Endothelial cell of umbilical vein (primary cell): ENCODE measurements at regions not wholly inside any gene's neighbourhood (a gene's known extent, or its start where the extent isn't known, plus 50 kb on each side); places are given as distances from the start of the nearest gene placed in this dataset.
A peak's percentile ranks its signal among the peaks of the same experiment; 100 is the strongest.

Experiments used
- EZH2 ChIP-seq: IDR thresholded peaks from 2 replicates; pipeline ENCODE4 v1.6.1; 2012; ENCODE audit warnings: borderline replicate concordance, low read depth, mild to moderate bottlenecking, moderate library complexity, low read length, inconsistent platforms; ENCODE audit not compliant: severe bottlenecking
- FOS ChIP-seq: IDR thresholded peaks from 2 replicates; pipeline ENCODE4 v1.6.1; 2011; ENCODE audit warnings: mild to moderate bottlenecking, low read length, moderate library complexity, borderline replicate concordance; ENCODE audit not compliant: insufficient read depth
- GATA2 ChIP-seq: IDR thresholded peaks from 2 replicates; pipeline ENCODE4 v1.7.0; 2011; ENCODE audit warnings: low read depth, mild to moderate bottlenecking, moderate library complexity, mixed read lengths, low read length; ENCODE audit not compliant: insufficient read length, insufficient read depth
- MYC ChIP-seq: IDR thresholded peaks from one replicate; pipeline ENCODE4 v1.6.1; 2011; ENCODE audit warnings: mild to moderate bottlenecking, low read depth, low read length
- POLR2A ChIP-seq: IDR thresholded peaks from 2 replicates; pipeline ENCODE4 v1.6.1; 2012; ENCODE audit warnings: low read depth, mild to moderate bottlenecking, control low read depth, low read length
- POLR2AphosphoS5 ChIP-seq: IDR thresholded peaks from 2 replicates; pipeline ENCODE4 v1.6.1; 2012; ENCODE audit warnings: low read depth, mild to moderate bottlenecking, control low read depth, low read length, moderate library complexity; ENCODE audit not compliant: insufficient read depth
- TF ChIP-seq, protein P1 (sequence below), 2 donors: IDR thresholded peaks; 1 replicate in 1 of 2; 2 replicates in 1 of 2; pipeline ENCODE4 v1.5.1; 2011; ENCODE audit warnings: low read length in 2 of 2, mild to moderate bottlenecking in 2 of 2, moderate library complexity in 2 of 2, control low read depth in 1 of 2, inconsistent platforms in 1 of 2, low read depth in 1 of 2; ENCODE audit not compliant: insufficient read depth in 1 of 2; ENCODE audit errors: extremely low read depth in 1 of 2
- TF ChIP-seq, protein P2 (sequence below): IDR thresholded peaks from 2 replicates; pipeline ENCODE4 v1.6.1; 2011; ENCODE audit not compliant: insufficient read depth, insufficient read length

DNA sequence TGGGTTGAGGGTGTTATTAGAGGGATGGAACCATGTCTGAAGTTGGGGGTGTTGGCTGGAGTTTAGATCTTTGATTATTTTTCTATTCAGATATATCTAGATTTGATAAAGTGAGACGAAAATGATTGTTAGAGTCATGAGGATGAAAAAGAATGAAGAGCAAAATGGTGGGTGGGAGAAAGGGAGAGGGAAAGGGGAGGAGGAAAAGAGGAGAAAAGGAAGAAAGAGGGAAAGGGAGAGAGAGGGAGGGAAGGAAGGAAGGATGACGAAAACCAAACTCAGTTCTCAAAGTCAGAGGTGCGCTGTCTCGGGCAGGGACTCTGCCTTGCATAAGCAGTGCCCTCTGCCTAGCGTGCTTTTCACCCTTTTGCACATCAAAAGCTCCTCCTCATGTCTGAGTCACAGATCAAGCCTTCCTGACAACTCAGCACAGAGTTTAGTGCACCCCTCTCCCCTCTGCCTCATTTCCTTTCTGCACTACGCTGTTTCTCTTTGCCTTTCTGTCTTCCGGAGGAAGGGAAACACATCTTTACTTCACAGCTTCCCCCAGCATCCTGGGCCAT is 225.8 kb upstream of the PROX1 start:
- TF ChIP-seq, protein P1, sequence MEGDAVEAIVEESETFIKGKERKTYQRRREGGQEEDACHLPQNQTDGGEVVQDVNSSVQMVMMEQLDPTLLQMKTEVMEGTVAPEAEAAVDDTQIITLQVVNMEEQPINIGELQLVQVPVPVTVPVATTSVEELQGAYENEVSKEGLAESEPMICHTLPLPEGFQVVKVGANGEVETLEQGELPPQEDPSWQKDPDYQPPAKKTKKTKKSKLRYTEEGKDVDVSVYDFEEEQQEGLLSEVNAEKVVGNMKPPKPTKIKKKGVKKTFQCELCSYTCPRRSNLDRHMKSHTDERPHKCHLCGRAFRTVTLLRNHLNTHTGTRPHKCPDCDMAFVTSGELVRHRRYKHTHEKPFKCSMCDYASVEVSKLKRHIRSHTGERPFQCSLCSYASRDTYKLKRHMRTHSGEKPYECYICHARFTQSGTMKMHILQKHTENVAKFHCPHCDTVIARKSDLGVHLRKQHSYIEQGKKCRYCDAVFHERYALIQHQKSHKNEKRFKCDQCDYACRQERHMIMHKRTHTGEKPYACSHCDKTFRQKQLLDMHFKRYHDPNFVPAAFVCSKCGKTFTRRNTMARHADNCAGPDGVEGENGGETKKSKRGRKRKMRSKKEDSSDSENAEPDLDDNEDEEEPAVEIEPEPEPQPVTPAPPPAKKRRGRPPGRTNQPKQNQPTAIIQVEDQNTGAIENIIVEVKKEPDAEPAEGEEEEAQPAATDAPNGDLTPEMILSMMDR (IDR thresholded peaks at IDR 0.05; ENCODE audit: extremely low read depth in 1 of 2, insufficient read depth in 1 of 2, low read depth in 1 of 2, low read length in 2 of 2): no peak
- TF ChIP-seq EZH2 (no peak), POLR2A (no peak), POLR2AphosphoS5 (no peak), GATA2 (peak; percentile 47), FOS (peak; percentile 94), MYC (no peak)
- TF ChIP-seq, protein P2, sequence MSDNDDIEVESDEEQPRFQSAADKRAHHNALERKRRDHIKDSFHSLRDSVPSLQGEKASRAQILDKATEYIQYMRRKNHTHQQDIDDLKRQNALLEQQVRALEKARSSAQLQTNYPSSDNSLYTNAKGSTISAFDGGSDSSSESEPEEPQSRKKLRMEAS: no peak
